ENCODE measurements at regions not wholly inside any gene's neighbourhood (a gene's known extent, or its start where the extent isn't known, plus 50 kb on each side); places are given as distances from the start of the nearest gene placed in this dataset.

GRCh38 chr18:8477615-8478014, 131.6 kb upstream of the RAB12 start:
- no peak for TF ChIP-seq CTCF (IDR thresholded peaks at IDR 0.05; ENCODE audit: low read depth, low read length)

DNA sequence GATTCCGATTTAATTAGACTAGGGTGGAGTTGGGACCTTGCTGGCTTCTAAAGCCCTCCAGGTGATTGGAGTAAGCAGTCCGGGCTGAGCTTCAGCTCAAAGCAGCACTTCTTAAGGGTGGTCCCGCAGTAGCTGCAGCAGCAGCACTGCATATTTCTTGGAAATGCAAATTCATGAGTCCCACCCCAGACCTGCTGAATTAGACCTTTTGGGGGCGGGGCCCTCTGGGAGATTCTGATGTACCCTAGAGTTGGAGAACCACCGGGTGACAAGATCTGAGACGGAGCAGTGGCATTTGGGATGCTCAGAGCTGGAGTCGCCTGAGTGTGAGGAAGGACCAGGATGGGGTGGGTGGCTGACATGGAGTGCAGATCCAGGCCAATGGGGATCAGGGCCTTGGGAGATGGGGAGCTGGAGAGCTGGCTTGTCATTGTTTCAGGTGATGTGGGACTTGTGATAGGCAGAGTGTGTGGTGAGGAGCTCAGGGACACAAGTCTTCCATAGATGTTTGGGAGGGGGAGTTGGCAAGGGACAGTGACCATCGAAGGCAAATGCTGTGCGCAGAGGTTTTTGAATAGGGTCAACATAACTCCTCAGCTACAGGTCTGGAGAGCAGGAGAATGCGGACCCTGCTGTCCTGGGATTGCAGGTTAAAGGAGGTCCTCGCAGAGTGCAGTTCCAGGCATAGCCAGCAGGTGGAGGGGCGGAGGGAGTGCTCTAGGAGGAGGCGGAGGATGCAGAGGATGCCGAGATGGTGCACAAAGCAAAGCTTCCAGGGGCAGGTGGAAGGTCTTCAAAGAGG, 130.9 kb upstream of the RAB12 start:
- ChIA-PET POLR2A (no interaction called here), CTCF (interaction anchor here (0.7 to 6.1 kb wide), 15 partner anchors 9 to 1258 kb away, joined by 3 to 66 read pairs (median 5); no protein-coding TSS in a partner anchor)
- H3K9me3 ChIP-seq (ENCODE audit: control insufficient read depth, insufficient read depth, low read length): no peaks in the 10 kb centered on the region
- H3K27ac ChIP-seq (ENCODE audit: low read depth, low read length): no peak overlapping the region
- H3K27me3 ChIP-seq (ENCODE audit: control insufficient read depth, insufficient read depth, low read length): peaks cover 24% of the 10 kb centered on the region
- peak; percentile 94 for TF ChIP-seq CTCF (IDR thresholded peaks at IDR 0.05; ENCODE audit: low read depth, low read length)
- no peak overlapping the region for H3K4me3 ChIP-seq (ENCODE audit: low read depth, low read length)
- peak; percentile 6 for DNase-seq (ENCODE audit: low read depth, low spot score)

More at GRCh38 chr18:8477615-8478014, 131.6 kb upstream of the RAB12 start:
- no peak for DNase-seq (ENCODE audit: low read depth, low spot score)
- Histone ChIP-seq H3K27ac (ENCODE audit: low read depth, low read length) (no peak overlapping the region), H3K4me3 (ENCODE audit: low read depth, low read length) (no peak overlapping the region), H3K9me3 (ENCODE audit: control insufficient read depth, insufficient read depth, low read length) (no peaks in the 10 kb centered on the region), H3K27me3 (ENCODE audit: control insufficient read depth, insufficient read depth, low read length) (peaks cover 26% of the 10 kb centered on the region)
- ChIA-PET CTCF (interaction anchor here (1.0 to 6.1 kb wide), 4 partner anchors 25 to 688 kb away, joined by 3 to 66 read pairs (median 4); no protein-coding TSS in a partner anchor), POLR2A (no interaction called here)

- H3K9me3 ChIP-seq (ENCODE audit: control insufficient read depth, insufficient read depth, low read length): no peaks in the 10 kb centered on the region
- no peak for TF ChIP-seq CTCF (IDR thresholded peaks at IDR 0.05; ENCODE audit: low read depth, low read length)
- POLR2A ChIA-PET: no interaction called here
- CTCF ChIA-PET: interaction anchor here (0.9 to 6.1 kb wide), 13 partner anchors 9 to 1258 kb away, joined by 3 to 66 read pairs (median 5); no protein-coding TSS in a partner anchor
- H3K27me3 ChIP-seq (ENCODE audit: control insufficient read depth, insufficient read depth, low read length): peaks cover 20% of the 10 kb centered on the region
- H3K27ac ChIP-seq (ENCODE audit: low read depth, low read length): no peak overlapping the region
- DNase-seq (ENCODE audit: low read depth, low spot score): no peak
- H3K4me3 ChIP-seq (ENCODE audit: low read depth, low read length): no peak overlapping the region
These were observed 130.3 kb upstream of the RAB12 start for GRCh38 chr18:8478968-8479370.

GRCh38 chr18:8479789-8480188, 129.4 kb upstream of the RAB12 start:
- Histone ChIP-seq H3K27me3 (ENCODE audit: control insufficient read depth, insufficient read depth, low read length) (peaks cover 24% of the 10 kb centered on the region), H3K4me3 (ENCODE audit: low read depth, low read length) (no peak overlapping the region), H3K9me3 (ENCODE audit: control insufficient read depth, insufficient read depth, low read length) (no peaks in the 10 kb centered on the region), H3K27ac (ENCODE audit: low read depth, low read length) (no peak overlapping the region)
- DNase-seq (ENCODE audit: low read depth, low spot score): no peak
- no peak for TF ChIP-seq CTCF (IDR thresholded peaks at IDR 0.05; ENCODE audit: low read depth, low read length)
- CTCF ChIA-PET: interaction anchor here (0.6 to 6.1 kb wide), 19 partner anchors 9 to 1261 kb away, joined by 3 to 66 read pairs (median 4); partner anchors contain the start of gene PTPRM
- POLR2A ChIA-PET: interaction anchor here (0.8 to 1.2 kb wide), 2 partner anchors 16 to 690 kb away, joined by 3 read pairs; no protein-coding TSS in a partner anchor

All from AG04450 (cell line).